Kidney glomerular epithelial cell (primary cell): ENCODE measurements at regions not wholly inside any gene's neighbourhood (a gene's known extent, or its start where the extent isn't known, plus 50 kb on each side); places are given as distances from the start of the nearest gene placed in this dataset.
A peak's percentile ranks its signal among the peaks of the same experiment; 100 is the strongest.

ENCODE experiments used
- DNase-seq: peaks from one replicate; lab custom pipeline; 2025; lab: John Stamatoyannopoulos, UW

DNA sequence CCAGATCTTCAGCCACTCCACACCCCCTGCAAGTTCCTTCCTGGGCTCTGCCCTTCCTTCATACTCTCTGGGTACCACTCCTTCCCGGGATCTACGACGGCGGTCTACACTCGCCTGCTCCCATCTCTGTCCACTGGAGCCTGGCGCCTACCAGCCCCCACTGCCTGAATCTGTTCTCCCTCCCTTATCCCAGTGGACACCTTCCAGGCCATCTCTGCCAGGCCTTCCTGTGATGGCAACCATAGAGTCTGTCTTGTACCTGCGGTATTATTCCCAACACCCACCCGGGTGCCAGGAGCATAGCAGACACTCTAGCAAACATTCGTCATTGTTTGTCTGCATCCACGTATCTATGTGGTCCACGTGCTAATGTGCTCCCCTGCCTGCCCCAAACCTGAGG, 140.9 kb downstream of the ZFP36L2 start:
- DNase-seq = no peak

DNA sequence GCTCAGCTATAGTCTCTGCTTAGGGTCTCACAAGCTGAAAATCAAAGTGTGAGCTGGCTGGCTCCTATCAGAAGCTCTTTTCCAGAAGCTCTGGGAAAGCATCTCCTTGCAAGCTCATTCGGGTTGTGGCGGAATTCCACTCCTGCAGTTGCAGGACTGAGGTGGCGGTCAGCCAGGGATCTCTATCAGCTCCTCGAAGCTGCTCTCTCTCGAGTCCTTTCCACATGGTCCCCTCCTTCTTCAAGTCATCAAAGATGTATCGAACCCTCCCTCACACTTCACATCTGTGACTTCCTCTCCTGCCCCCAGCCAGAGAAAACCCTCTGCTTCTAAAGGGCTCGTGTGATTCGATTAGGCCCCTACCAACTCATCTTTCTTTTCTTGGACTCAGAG, 141.7 kb downstream of the ZFP36L2 start:
- no peak for DNase-seq

GRCh38 chr2:43083710-43084698, 142.4 kb downstream of the ZFP36L2 start:
- peak; percentile 19 for DNase-seq

- DNase-seq = no peak
Measured at GRCh38 chr2:43082903-43083677, 143.3 kb downstream of the ZFP36L2 start.

DNA sequence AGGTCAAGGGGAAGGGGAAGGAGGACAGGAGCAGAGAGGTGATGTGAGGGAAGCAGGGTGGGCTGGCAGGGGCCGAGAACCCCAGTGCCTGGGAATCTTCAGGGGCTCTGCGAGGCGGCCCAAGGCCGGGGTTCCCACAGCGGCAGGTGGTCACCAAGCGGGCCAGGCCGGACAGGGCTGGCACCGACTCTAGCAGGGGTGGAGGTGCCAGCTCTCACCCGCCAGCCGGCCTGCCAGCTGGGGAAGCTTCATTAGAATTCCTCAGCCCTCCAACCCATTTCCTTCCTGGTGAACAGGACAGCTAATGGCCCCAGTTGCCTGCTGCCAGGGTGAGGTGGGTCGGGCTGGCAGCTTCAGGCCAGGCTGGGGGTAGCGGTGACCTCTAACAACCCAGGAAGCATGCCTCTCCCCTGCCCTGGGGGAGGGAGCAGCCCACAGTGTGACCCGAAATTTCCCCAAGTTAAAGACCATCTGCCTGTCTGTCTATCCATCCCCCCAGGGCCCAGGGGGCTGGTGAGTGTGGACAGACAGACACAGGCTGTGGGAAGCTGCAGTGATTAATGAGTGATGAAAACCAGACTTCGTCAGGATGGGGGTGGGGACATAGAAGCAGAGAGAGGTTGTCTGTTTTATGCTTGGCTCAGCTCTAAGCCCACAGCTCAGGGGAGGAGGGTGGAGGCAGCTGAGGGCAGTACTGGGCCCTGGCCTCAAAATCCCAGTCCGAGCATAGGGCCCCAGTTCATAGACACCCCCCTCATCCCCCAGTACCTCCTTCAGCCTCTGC, 144.1 kb downstream of the ZFP36L2 start:
- peak; percentile 66 for DNase-seq

- DNase-seq = no peak
Measured at GRCh38 chr2:43081131-43081765, 145.2 kb downstream of the ZFP36L2 start.

GRCh38 chr2:43080571-43081021, 145.8 kb downstream of the ZFP36L2 start:
- DNase-seq = no peak

DNA sequence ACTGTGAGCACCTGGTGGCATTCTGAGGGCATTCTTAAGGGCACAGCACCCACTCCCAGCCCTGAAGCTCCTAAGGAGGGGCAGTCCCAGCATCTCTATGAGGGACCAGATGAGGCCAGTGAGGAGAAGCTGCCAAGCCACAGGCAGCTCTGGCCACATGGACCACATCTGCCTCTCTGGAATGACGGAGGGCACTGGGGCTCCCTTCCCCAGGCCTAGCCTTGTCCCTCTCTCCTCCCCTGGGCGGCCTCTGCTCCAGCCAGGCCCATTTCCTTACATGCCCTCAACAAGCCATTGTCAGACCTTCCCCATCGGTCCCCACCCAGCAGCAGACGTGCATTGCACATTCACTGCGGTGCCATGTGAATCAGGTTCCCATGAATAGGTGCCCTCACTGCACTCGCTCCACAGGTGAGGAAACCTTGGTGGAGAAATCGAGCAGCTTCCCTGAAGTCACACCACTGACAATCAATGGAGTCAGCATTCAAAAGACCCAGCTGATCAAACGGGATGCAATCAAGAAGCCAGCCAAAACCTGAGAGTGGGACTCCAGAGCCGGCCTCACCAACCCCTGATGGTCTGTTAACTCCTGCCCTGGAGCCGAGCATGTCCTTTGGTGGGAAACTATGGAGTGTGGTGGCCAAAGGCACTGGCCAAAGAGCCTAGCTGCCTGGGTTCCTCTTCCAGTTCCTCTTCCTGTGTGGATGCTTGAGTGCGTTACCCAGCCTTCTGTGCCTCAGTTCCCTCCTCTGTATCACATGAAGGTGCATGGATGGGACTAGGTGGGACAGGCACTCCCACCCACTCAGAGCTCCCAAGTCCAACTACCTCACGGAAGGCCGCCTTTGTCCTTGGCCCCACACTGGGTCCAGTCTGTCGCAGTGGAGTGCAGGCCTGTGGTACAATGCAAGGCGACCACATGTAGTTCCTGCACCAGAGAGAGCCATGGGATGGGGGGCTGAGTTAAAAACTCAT, 147.3 kb downstream of the ZFP36L2 start:
- no peak for DNase-seq

DNA sequence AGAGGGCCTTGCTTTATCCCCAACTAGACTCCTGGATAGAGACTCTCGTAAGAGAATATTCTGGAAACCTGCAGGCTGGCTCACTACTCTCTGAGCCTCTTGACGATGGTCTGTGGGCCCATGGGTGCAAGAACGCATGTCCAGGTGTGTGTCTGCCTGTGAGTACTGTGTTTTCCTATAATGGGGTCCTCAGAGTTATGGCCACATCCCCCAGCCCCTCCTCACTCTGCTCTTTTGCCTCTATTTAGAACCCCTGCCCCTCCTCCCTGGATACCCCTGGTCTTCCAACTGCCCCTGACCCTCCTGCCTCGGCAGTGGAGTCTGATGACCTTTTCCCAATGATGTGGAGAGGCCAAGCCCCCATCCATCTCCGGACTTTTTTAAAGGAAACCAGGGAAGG, 148.1 kb downstream of the ZFP36L2 start:
- no peak for DNase-seq

DNA sequence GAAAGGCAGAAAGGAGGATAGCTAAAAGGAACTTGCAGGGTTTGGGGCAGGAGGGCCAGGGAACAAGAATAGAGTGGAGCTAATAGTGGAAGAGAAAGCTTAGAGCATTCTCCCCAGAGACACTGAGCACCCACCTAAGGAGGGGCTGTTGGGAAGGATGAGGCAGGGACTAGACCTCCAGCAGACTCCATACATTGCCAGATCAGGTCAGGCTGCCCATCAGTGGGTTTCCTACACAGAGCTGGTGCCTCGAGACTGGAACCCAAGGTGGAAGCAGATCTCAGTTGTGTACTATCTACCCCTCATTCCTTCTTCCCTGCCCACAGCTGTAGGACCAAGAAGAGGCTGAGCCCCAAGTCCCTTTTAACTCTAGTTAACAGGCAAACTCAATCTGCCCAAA, 148.5 kb downstream of the ZFP36L2 start:
- no peak for DNase-seq

GRCh38 chr2:43076676-43077075, 149.7 kb downstream of the ZFP36L2 start:
- no peak for DNase-seq

DNA sequence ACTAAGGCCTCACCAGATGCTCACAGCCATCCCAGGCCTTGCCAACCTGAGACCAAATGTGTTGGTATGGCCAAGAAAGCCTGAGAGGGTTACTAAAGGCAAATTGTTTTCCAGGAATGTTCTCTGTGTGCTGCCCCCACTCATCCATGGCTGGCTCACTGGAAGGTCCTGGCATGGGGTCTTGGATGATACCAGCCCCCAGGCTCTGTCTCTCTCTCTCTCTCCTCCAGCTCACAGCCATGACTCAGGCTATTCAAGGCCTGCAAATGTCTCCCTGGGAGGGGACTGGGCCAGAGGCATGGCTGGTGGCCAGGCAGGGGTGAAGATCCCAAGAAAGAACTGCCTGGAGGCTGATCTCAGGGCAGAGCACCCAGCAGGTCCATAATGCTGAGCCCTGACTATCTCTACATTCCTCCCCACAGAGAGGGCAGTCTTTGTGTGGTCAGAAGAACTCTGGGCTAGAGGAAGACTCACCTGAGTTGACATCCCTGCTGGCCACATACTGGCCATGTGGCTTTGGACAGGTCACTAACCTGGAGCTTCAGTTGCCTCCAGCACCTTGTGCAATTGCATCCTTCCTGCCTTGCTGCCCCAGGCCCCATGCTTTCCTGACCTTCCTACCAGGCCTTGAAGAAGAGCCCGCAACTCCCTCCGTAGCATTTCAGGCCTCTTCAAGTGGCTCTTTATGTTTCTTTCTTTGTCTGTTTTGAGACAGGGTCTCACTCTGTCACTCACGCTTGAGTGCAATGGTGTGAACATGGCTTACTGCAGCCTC, 150.4 kb downstream of the ZFP36L2 start:
- DNase-seq = peak; percentile 65

GRCh38 chr2:43075054-43075593, 151.3 kb downstream of the ZFP36L2 start:
- DNase-seq = peak; percentile 91

- DNase-seq = no peak
Measured at GRCh38 chr2:43074592-43075053, 151.8 kb downstream of the ZFP36L2 start.

- no peak for DNase-seq
Measured at GRCh38 chr2:43074052-43074451, 152.4 kb downstream of the ZFP36L2 start.

DNA sequence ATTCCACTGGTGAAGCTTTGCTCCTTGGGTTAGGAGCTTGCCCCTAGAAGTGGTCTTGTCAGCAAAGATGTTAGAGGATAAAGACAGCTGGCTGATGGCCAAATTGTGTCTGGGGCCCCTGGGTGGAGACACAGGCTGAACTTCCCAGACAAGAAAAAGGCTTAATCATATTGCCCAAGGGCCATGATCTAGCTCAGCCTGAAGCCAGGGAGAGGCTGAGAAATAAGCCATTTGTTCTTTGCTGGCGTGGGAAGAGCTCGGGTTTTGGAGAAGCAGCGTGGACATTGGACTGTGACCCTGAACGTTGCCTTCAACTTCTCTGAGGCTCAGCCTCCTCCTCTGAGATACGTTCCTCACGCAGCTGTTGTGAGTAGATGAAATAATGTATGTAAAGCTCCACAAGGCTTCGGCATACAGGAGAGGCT, 153.0 kb downstream of the ZFP36L2 start:
- DNase-seq = no peak

GRCh38 chr2:43071599-43072550, 154.5 kb downstream of the ZFP36L2 start:
- no peak for DNase-seq
